Adrenal gland (tissue), 5 donors: ENCODE measurements at regions not wholly inside any gene's neighbourhood (a gene's known extent, or its start where the extent isn't known, plus 50 kb on each side); places are given as distances from the start of the nearest gene placed in this dataset.

Experiments
- CTCF ChIP-seq, 6 experiments: fragments of 450-650 bp in 4 of 6; fragments of 200-600 bp in 2 of 6; sonication (generic) in 1 of 6; IDR thresholded peaks; 1 replicate in 5 of 6; 2 replicates in 1 of 6; pipeline versions ENCODE4 v1.5.1 to v1.8.0; 2016 to 2021; ENCODE audit warnings: antibody characterized with exemption in 6 of 6, mild to moderate bottlenecking in 2 of 6, moderate library complexity in 1 of 6
- POLR2A ChIP-seq, 2 donors: fragments of 450-650 bp; IDR thresholded peaks; one replicate each; pipeline ENCODE4 v1.6.1; 2017; ENCODE audit warnings: antibody characterized with exemption in 2 of 2, mild to moderate bottlenecking in 2 of 2, moderate library complexity in 1 of 2
- donor health status: DM: no; HTN: no; CAD: no.

GRCh38 chr1:4161366-4162006 is 261.4 kb upstream of the C1orf174 start:
- TF ChIP-seq CTCF (IDR thresholded peaks at IDR 0.05) (no peak), POLR2A (IDR thresholded peaks at IDR 0.05) (no peak)
